ENCODE measurements at regions not wholly inside any gene's neighbourhood (a gene's known extent, or its start where the extent isn't known, plus 50 kb on each side); places are given as distances from the start of the nearest gene placed in this dataset.

DNA sequence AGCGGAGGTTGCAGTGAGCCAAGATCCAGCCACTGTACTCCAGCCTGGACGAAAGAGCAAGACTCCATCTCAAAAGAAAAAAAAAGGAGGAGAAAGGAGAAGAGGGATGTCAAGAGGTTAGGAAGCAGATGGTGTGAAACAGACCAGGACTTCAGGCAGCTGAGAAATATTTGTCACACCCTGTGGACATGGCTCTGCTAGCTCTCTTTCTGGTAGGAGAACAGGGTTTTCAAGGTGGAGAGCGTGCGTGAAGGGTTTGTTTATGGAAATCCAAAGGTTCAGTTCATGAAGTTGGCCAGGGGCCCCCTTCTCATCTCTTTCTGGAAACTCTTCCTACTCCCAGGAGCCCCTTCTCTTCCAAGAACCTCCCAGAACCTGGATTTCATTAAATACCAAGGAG lies 110.8 kb upstream of the GALNT17 start:
- no peak overlapping the region for H3K4me3 ChIP-seq (ENCODE audit: low read depth, low read length)
- TF ChIP-seq, protein P1, sequence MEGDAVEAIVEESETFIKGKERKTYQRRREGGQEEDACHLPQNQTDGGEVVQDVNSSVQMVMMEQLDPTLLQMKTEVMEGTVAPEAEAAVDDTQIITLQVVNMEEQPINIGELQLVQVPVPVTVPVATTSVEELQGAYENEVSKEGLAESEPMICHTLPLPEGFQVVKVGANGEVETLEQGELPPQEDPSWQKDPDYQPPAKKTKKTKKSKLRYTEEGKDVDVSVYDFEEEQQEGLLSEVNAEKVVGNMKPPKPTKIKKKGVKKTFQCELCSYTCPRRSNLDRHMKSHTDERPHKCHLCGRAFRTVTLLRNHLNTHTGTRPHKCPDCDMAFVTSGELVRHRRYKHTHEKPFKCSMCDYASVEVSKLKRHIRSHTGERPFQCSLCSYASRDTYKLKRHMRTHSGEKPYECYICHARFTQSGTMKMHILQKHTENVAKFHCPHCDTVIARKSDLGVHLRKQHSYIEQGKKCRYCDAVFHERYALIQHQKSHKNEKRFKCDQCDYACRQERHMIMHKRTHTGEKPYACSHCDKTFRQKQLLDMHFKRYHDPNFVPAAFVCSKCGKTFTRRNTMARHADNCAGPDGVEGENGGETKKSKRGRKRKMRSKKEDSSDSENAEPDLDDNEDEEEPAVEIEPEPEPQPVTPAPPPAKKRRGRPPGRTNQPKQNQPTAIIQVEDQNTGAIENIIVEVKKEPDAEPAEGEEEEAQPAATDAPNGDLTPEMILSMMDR (IDR thresholded peaks at IDR 0.05; ENCODE audit: low read depth, low read length, missing control alignments): no peak
- in situ Hi-C loops (cut with HindIII; ENCODE audit: low sequenced_read_pairs): no loop called here
- no peak for DNase-seq (ENCODE audit: low read depth)

DNA sequence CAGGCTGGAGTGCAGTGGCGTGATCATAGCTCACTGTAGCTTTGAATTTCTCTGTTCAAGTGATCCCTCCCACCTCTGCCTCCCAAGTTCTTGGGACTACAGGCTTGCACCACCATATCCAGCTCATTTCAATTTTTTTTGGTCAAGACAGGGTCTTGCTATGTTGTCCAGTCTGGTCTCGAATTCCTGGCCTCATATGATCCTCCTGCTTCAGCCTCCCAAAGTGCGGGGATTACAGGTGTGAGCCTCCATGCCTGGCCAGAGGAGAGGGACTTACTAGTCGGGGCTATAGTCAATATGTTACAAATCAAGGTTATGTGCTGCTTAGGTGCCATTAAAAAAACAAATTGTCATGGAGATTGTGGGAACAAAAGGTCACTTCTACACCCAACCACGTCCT lies 105.3 kb upstream of the GALNT17 start:
- in situ Hi-C loops (cut with HindIII; ENCODE audit: low sequenced_read_pairs): no loop called here
- TF ChIP-seq, protein P1 (IDR thresholded peaks at IDR 0.05; ENCODE audit: low read depth, low read length, missing control alignments): no peak
- no peak overlapping the region for H3K4me3 ChIP-seq (ENCODE audit: low read depth, low read length)
- DNase-seq (ENCODE audit: low read depth): no peak

DNA sequence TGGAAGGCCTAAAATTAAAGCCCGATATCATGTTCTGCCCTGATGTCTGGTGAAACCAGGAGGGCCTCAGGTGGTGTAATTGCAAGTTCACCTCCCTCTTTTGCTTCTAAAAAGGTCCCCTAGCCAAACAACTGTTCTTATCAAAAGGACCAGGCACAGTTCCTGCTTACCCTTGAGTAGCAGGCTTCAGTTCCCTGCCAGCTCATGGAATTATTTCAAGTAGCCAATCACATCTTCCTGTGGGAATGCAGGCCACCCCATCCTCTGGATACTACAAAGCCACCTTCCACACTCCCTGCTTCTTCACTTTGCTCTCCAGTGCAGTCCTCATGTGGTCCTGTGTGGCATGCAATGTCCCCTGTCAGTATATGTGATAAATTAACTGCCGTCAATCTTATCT lies 97.7 kb upstream of the GALNT17 start:
- TF ChIP-seq, protein P1 (IDR thresholded peaks at IDR 0.05; ENCODE audit: low read depth, low read length, missing control alignments): no peak
- no peak for DNase-seq (ENCODE audit: low read depth)
- H3K4me3 ChIP-seq (ENCODE audit: low read depth, low read length): no peak overlapping the region
- in situ Hi-C loops (cut with HindIII; ENCODE audit: low sequenced_read_pairs): no loop called here

- in situ Hi-C loops (cut with HindIII; ENCODE audit: low sequenced_read_pairs): no loop called here
- TF ChIP-seq, protein P1 (IDR thresholded peaks at IDR 0.05; ENCODE audit: low read depth, low read length, missing control alignments): no peak
- DNase-seq (ENCODE audit: low read depth): no peak
- no peak overlapping the region for H3K4me3 ChIP-seq (ENCODE audit: low read depth, low read length)
Observed at GRCh38 chr7:71042591-71042990, 89.4 kb upstream of the GALNT17 start.

- TF ChIP-seq, protein P1 (IDR thresholded peaks at IDR 0.05; ENCODE audit: low read depth, low read length, missing control alignments): no peak
- no peak overlapping the region for H3K4me3 ChIP-seq (ENCODE audit: low read depth, low read length)
- in situ Hi-C loops (cut with HindIII; ENCODE audit: low sequenced_read_pairs): no loop called here
- no peak for DNase-seq (ENCODE audit: low read depth)
Observed at GRCh38 chr7:71050492-71050891, 81.5 kb upstream of the GALNT17 start.

DNA sequence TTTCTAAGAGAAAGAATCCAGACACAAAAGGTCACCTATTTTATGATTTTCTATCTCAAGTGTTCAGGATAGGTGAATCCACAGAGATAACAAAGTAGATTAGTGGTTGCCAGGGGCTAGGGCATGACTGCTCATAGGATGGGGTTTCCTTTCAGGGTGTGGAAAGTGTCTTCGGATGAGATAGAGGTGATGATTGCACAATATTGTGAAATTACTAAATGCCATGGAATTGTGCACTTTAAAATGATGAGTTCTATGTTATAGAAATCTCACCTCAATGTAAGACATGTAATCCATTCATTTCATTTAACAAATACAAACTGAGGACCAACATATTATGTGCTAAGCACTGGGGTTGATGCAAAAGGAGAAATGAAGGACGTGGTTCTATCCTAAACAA lies 76.4 kb upstream of the GALNT17 start:
- DNase-seq (ENCODE audit: low read depth): no peak
- H3K4me3 ChIP-seq (ENCODE audit: low read depth, low read length): no peak overlapping the region
- TF ChIP-seq, protein P1 (IDR thresholded peaks at IDR 0.05; ENCODE audit: low read depth, low read length, missing control alignments): no peak
- in situ Hi-C loops (cut with HindIII; ENCODE audit: low sequenced_read_pairs): no loop called here

All from astrocyte of the cerebellum (primary cell).